ENCODE measurements at regions not wholly inside any gene's neighbourhood (a gene's known extent, or its start where the extent isn't known, plus 50 kb on each side); places are given as distances from the start of the nearest gene placed in this dataset.
"Not testable (repeated sequence)": the region's sequence is repeated elsewhere in the genome, so short reads cannot be mapped to it uniquely, and the experiment has no call there.

DNA sequence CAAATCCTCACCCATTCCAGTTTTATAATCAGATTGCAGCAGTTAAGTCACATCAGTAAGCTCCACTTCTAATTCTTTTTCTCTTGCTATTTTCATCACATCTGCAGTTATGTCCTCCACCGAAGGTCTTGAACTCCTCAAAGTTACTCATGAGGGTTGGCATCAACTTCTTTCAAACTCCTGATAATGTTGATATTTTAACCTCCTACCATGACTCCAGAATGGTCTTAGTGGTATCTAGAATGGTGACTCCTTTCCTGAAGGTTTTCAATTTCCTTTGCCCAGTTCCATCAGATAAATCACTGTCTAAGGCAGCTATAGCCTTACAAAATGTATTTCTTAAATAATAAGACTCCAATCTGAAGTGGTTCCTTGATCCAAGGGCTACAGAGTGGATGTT lies 53.8 kb upstream of the EDIL3 start:
- ATAC-seq (no peak), FAIRE-seq (no peak), DNase-seq (ENCODE audit: low read depth in 1 of 2, low spot score in 1 of 2) (no peak)
- POLR2A ChIA-PET: no interaction called here
- Histone ChIP-seq H3K27ac (no peak overlapping the region), H3K4me3 (no peak overlapping the region), H3K4me2 (no peak overlapping the region), H3K9me3 (no peaks in the 10 kb centered on the region), H3K4me1 (no peaks in the 10 kb centered on the region)
- CTCF ChIA-PET: interaction anchor here (0.6 kb wide), 1 partner anchor 90 kb away, joined by 3 read pairs; no protein-coding TSS in a partner anchor
- WGBS (ENCODE audit: missing lambda C conversion rate): 22% methylated on average over 1 of the region's 1 CpG
- TF ChIP-seq PHF8 (IDR thresholded peaks at IDR 0.05; ENCODE audit: borderline replicate concordance, low read depth): no peak
- TF ChIP-seq HEYL (CRISPR knock-in tag; IDR thresholded peaks at IDR 0.05): no peak
- no peak for TF ChIP-seq POLR2A (IDR thresholded peaks at IDR 0.05; ENCODE audit: low read length)
- TF ChIP-seq KDM1A (IDR thresholded peaks at IDR 0.05; ENCODE audit: low read depth): no peak
- no peak for TF ChIP-seq EHMT2 (IDR thresholded peaks at IDR 0.05; ENCODE audit: low read depth)
- no peak for TF ChIP-seq CEBPB (IDR thresholded peaks at IDR 0.05)
- no peak for TF ChIP-seq CBX8 (IDR thresholded peaks at IDR 0.05)
- TF ChIP-seq NR3C1 (IDR thresholded peaks at IDR 0.05): no peak
- TF ChIP-seq FOXS1 (CRISPR knock-in tag; IDR thresholded peaks at IDR 0.05): no peak
- TF ChIP-seq EP300 (IDR thresholded peaks at IDR 0.05): no peak
- TF ChIP-seq ZFP36 (IDR thresholded peaks at IDR 0.05; ENCODE audit: borderline replicate concordance, partially characterized antibody): no peak
- no peak for TF ChIP-seq EHF (CRISPR knock-in tag; IDR thresholded peaks at IDR 0.05)
- no peak for TF ChIP-seq HDAC2 (IDR thresholded peaks at IDR 0.05)
- no peak for TF ChIP-seq JUN (IDR thresholded peaks at IDR 0.05)
- no peak for TF ChIP-seq HOXB5 (CRISPR knock-in tag; IDR thresholded peaks at IDR 0.05)
- TF ChIP-seq ZSCAN20 (CRISPR knock-in tag; IDR thresholded peaks at IDR 0.05): no peak
- TF ChIP-seq ZNF302 (CRISPR knock-in tag; IDR thresholded peaks at IDR 0.05): no peak
- TF ChIP-seq, protein P1, sequence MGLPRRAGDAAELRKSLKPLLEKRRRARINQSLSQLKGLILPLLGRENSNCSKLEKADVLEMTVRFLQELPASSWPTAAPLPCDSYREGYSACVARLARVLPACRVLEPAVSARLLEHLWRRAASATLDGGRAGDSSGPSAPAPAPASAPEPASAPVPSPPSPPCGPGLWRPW (IDR thresholded peaks at IDR 0.05): no peak

DNA sequence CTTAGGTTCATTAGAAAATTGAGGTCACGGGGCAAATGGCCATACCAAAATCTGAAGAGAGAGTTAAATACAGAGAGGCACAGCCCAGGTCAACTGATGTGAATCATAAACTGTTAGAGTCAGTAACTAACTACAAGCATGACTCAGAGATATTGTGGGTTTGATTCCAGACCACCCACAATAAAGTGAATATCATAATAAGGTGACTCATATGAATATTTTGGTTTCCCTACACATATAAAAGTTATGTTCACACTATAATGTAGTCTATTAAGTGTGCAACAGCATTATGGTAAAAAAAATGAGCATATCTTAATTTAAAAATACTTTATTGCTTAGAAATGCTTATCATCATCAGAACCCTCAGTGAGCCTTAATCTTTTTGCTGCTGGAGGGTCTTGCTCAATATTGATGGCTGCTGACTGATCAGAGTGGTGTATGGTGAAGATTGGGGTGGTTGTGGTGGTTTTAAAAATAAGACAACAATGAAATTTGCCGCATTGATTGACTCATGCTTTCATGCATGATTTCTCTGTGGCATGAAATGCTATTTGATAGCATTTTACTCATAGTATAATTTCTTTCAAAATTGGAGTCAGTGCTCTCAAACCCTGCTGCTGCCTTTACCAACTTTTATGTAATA lies 53.1 kb upstream of the EDIL3 start:
- no peak for FAIRE-seq
- Histone ChIP-seq H3K4me3 (no peak overlapping the region), H3K9me3 (no peaks in the 10 kb centered on the region), H3K4me2 (no peak overlapping the region), H3K27ac (no peak overlapping the region), H3K4me1 (no peaks in the 10 kb centered on the region)
- no peak for ATAC-seq
- 20% methylated on average over 2 of the region's 2 CpGs for WGBS (ENCODE audit: missing lambda C conversion rate)
- POLR2A ChIA-PET: no interaction called here
- peak in 1 of 2 experiments; percentile 8 for DNase-seq (ENCODE audit: low read depth in 1 of 2, low spot score in 1 of 2)
- CTCF ChIA-PET: interaction anchor here (0.6 kb wide), 1 partner anchor 90 kb away, joined by 3 read pairs; no protein-coding TSS in a partner anchor
- TF ChIP-seq HEYL (CRISPR knock-in tag; IDR thresholded peaks at IDR 0.05) (no peak), FOSL2 (IDR thresholded peaks at IDR 0.05) (no peak), FOSL2 (CRISPR knock-in tag; IDR thresholded peaks at IDR 0.05) (peak; percentile 59), RFX5 (IDR thresholded peaks at IDR 0.05) (no peak), JUNB (IDR thresholded peaks at IDR 0.05) (peak; percentile 43; the same call in 1 of the 2 replicates)

DNA sequence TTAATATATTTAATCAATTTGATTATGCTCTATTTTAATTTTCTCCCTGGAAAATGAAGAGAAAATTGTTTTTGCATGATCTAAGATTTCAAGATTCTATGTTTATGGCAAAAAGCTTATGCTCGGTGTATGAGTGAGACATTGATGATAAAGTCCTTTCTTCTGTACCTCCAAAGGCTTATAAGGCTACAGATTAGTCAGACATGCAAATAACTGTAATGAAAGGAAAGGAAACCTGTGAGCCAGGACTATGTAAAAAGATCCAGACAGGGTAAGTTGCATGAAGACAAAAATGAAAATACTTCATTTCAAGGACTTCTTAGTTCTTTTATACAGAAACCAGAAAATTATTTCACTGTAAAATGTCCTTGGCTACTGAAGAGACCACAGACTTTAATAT lies 52.2 kb upstream of the EDIL3 start:
- no peaks in the 10 kb centered on the region for H3K4me1 ChIP-seq
- ChIA-PET CTCF (no interaction called here), POLR2A (no interaction called here)
- H3K27ac ChIP-seq: no peak overlapping the region
- ATAC-seq (no peak), FAIRE-seq (no peak), DNase-seq (ENCODE audit: low read depth in 1 of 2, low spot score in 1 of 2) (no peak)
- 13% methylated on average over 1 of the region's 1 CpG for WGBS (ENCODE audit: missing lambda C conversion rate)
- H3K4me3 ChIP-seq: no peak overlapping the region
- no peak overlapping the region for H3K4me2 ChIP-seq
- no peaks in the 10 kb centered on the region for H3K9me3 ChIP-seq
- TF ChIP-seq, protein P2, sequence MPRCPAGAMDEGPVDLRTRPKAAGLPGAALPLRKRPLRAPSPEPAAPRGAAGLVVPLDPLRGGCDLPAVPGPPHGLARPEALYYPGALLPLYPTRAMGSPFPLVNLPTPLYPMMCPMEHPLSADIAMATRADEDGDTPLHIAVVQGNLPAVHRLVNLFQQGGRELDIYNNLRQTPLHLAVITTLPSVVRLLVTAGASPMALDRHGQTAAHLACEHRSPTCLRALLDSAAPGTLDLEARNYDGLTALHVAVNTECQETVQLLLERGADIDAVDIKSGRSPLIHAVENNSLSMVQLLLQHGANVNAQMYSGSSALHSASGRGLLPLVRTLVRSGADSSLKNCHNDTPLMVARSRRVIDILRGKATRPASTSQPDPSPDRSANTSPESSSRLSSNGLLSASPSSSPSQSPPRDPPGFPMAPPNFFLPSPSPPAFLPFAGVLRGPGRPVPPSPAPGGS (IDR thresholded peaks at IDR 0.05): no peak
- TF ChIP-seq RNF2 (IDR thresholded peaks at IDR 0.05; ENCODE audit: borderline replicate concordance, low read depth) (no peak), NFE2L2 (conservative IDR thresholded peaks at IDR 0.05; ENCODE audit: low read length) (no peak), BHLHE40 (IDR thresholded peaks at IDR 0.05; ENCODE audit: low read depth, low read length) (no peak)

DNA sequence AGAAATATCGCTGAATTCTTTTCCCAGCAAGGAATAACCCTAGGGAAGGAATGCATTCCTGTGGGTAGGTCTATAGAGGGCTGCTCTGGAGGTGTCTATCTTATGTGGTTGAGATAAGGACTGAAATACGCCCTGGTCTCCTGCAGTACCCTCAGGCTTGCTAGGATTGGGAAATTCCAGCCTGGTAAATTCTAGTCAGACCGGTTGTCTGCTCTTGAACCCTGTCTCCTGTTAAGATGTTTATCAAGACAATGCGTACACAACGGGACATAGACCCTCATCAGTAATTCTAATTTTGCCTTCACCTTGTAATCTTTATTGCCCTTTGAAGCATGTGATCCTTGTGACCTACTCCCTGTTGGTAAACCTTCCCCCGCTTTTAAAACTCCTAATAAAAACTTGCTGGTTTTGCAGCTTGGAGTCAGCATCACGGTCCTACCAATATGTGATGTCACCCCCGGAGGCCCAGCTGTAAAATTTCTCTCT lies 51.2 kb upstream of the EDIL3 start:
- H3K9me3 ChIP-seq; FAIRE-seq; H3K27ac ChIP-seq; DNase-seq (ENCODE audit: low read depth in 1 of 2, low spot score in 1 of 2); CTCF ChIA-PET; POLR2A ChIA-PET; H3K4me3 ChIP-seq; ATAC-seq; H3K4me2 ChIP-seq; H3K4me1 ChIP-seq: not testable (repeated sequence)
- WGBS (ENCODE audit: missing lambda C conversion rate): 40% methylated on average over 8 of the region's 8 CpGs
